ENCODE measurements at regions not wholly inside any gene's neighbourhood (a gene's known extent, or its start where the extent isn't known, plus 50 kb on each side); places are given as distances from the start of the nearest gene placed in this dataset.
"Not testable (repeated sequence)": the region's sequence is repeated elsewhere in the genome, so short reads cannot be mapped to it uniquely, and the experiment has no call there.

GRCh38 chr22:22193923-22194322 is 50.7 kb upstream of the VPREB1 start:
- Mint-ChIP-seq H3K27me3 (peaks cover 32% of the 10 kb centered on the region), H3K27ac (no peak overlapping the region), H3K36me3 (ENCODE audit: low read depth) (no peaks in the 10 kb centered on the region), H3K4me3 (no peak overlapping the region), H3K4me1 (peaks cover 3% of the 10 kb centered on the region)
- ATAC-seq (no peak), DNase-seq (no peak)
- H3K9me3 ChIP-seq (ENCODE audit: control insufficient read depth, low read length, poor library complexity, severe bottlenecking), result no peaks in the 10 kb centered on the region

GRCh38 chr22:22193462-22193861 is 51.1 kb upstream of the VPREB1 start:
- ATAC-seq; H3K4me1 Mint-ChIP-seq; H3K4me3 Mint-ChIP-seq; H3K36me3 Mint-ChIP-seq (ENCODE audit: low read depth); H3K27ac Mint-ChIP-seq; DNase-seq; H3K9me3 ChIP-seq (ENCODE audit: control insufficient read depth, low read length, poor library complexity, severe bottlenecking): not testable (repeated sequence)
- peaks cover 32% of the 10 kb centered on the region for H3K27me3 Mint-ChIP-seq

GRCh38 chr22:22193006-22193405 is 51.6 kb upstream of the VPREB1 start:
- not testable (repeated sequence) for H3K27ac Mint-ChIP-seq; H3K36me3 Mint-ChIP-seq (ENCODE audit: low read depth)

GRCh38 chr22:22189796-22190195 is 54.8 kb upstream of the VPREB1 start:
- DNase-seq; H3K36me3 Mint-ChIP-seq (ENCODE audit: low read depth); H3K4me1 Mint-ChIP-seq; ATAC-seq; H3K9me3 ChIP-seq (ENCODE audit: control insufficient read depth, low read length, poor library complexity, severe bottlenecking); H3K27ac Mint-ChIP-seq; H3K4me3 Mint-ChIP-seq: not testable (repeated sequence)
- H3K27me3 Mint-ChIP-seq, result peaks cover 38% of the 10 kb centered on the region

More at GRCh38 chr22:22193006-22193405, 51.6 kb upstream of the VPREB1 start:
- not testable (repeated sequence) for H3K4me1 Mint-ChIP-seq; H3K4me3 Mint-ChIP-seq; DNase-seq; H3K9me3 ChIP-seq (ENCODE audit: control insufficient read depth, low read length, poor library complexity, severe bottlenecking); ATAC-seq
- H3K27me3 Mint-ChIP-seq, result peaks cover 31% of the 10 kb centered on the region

GRCh38 chr22:22187863-22188262 is 56.7 kb upstream of the VPREB1 start:
- not testable (repeated sequence) for H3K27ac Mint-ChIP-seq; H3K36me3 Mint-ChIP-seq (ENCODE audit: low read depth); ATAC-seq; H3K4me3 Mint-ChIP-seq; H3K4me1 Mint-ChIP-seq; DNase-seq; H3K9me3 ChIP-seq (ENCODE audit: control insufficient read depth, low read length, poor library complexity, severe bottlenecking)
- H3K27me3 Mint-ChIP-seq, result peaks cover 57% of the 10 kb centered on the region

GRCh38 chr22:22187299-22187698 is 57.3 kb upstream of the VPREB1 start:
- no peak overlapping the region for H3K27ac Mint-ChIP-seq
- no peaks in the 10 kb centered on the region for H3K9me3 ChIP-seq (ENCODE audit: control insufficient read depth, low read length, poor library complexity, severe bottlenecking)
- ATAC-seq (no peak), DNase-seq (no peak)
- no peaks in the 10 kb centered on the region for H3K36me3 Mint-ChIP-seq (ENCODE audit: low read depth)
- peaks cover 62% of the 10 kb centered on the region for H3K27me3 Mint-ChIP-seq
- no peak overlapping the region for H3K4me3 Mint-ChIP-seq
- H3K4me1 Mint-ChIP-seq, result no peaks in the 10 kb centered on the region

- no peak overlapping the region for H3K27ac Mint-ChIP-seq
- no peak overlapping the region for H3K4me3 Mint-ChIP-seq
- H3K9me3 ChIP-seq (ENCODE audit: control insufficient read depth, low read length, poor library complexity, severe bottlenecking), result no peaks in the 10 kb centered on the region
- ATAC-seq (no peak), DNase-seq (no peak)
- peaks cover 74% of the 10 kb centered on the region for H3K27me3 Mint-ChIP-seq
- no peaks in the 10 kb centered on the region for H3K36me3 Mint-ChIP-seq (ENCODE audit: low read depth)
- no peaks in the 10 kb centered on the region for H3K4me1 Mint-ChIP-seq
Observed at GRCh38 chr22:22185844-22186499, 58.6 kb upstream of the VPREB1 start.

GRCh38 chr22:22185217-22185616 is 59.4 kb upstream of the VPREB1 start:
- DNase-seq (no peak), ATAC-seq (no peak)
- no peak overlapping the region for H3K27ac Mint-ChIP-seq
- H3K27me3 Mint-ChIP-seq, result peaks cover 81% of the 10 kb centered on the region
- H3K9me3 ChIP-seq (ENCODE audit: control insufficient read depth, low read length, poor library complexity, severe bottlenecking), result no peaks in the 10 kb centered on the region
- no peak overlapping the region for H3K4me3 Mint-ChIP-seq
- no peaks in the 10 kb centered on the region for H3K36me3 Mint-ChIP-seq (ENCODE audit: low read depth)
- H3K4me1 Mint-ChIP-seq, result no peaks in the 10 kb centered on the region

- Mint-ChIP-seq H3K36me3 (ENCODE audit: low read depth) (no peaks in the 10 kb centered on the region), H3K4me1 (no peaks in the 10 kb centered on the region), H3K27me3 (peaks cover 89% of the 10 kb centered on the region), H3K27ac (no peak overlapping the region), H3K4me3 (no peak overlapping the region)
- no peaks in the 10 kb centered on the region for H3K9me3 ChIP-seq (ENCODE audit: control insufficient read depth, low read length, poor library complexity, severe bottlenecking)
- DNase-seq, result no peak
- no peak for ATAC-seq
Observed at GRCh38 chr22:22184277-22184807, 60.2 kb upstream of the VPREB1 start.

GRCh38 chr22:22182990-22183264 is 61.7 kb upstream of the VPREB1 start:
- peaks cover 90% of the 10 kb centered on the region for H3K27me3 Mint-ChIP-seq
- no peak for ATAC-seq
- H3K27ac Mint-ChIP-seq, result no peak overlapping the region
- H3K36me3 Mint-ChIP-seq (ENCODE audit: low read depth), result no peaks in the 10 kb centered on the region
- no peak overlapping the region for H3K4me3 Mint-ChIP-seq
- no peaks in the 10 kb centered on the region for H3K9me3 ChIP-seq (ENCODE audit: control insufficient read depth, low read length, poor library complexity, severe bottlenecking)
- no peaks in the 10 kb centered on the region for H3K4me1 Mint-ChIP-seq
- no peak for DNase-seq

- H3K27me3 Mint-ChIP-seq, result peaks cover 86% of the 10 kb centered on the region
- H3K9me3 ChIP-seq (ENCODE audit: control insufficient read depth, low read length, poor library complexity, severe bottlenecking), result no peaks in the 10 kb centered on the region
- no peak for DNase-seq
- H3K36me3 Mint-ChIP-seq (ENCODE audit: low read depth), result no peaks in the 10 kb centered on the region
- no peak overlapping the region for H3K27ac Mint-ChIP-seq
- no peak for ATAC-seq
- no peak overlapping the region for H3K4me3 Mint-ChIP-seq
- H3K4me1 Mint-ChIP-seq, result no peaks in the 10 kb centered on the region
Observed at GRCh38 chr22:22182218-22182989, 62.2 kb upstream of the VPREB1 start.

- H3K9me3 ChIP-seq (ENCODE audit: control insufficient read depth, low read length, poor library complexity, severe bottlenecking), result no peaks in the 10 kb centered on the region
- Mint-ChIP-seq H3K4me3 (no peak overlapping the region), H3K4me1 (peaks cover 4% of the 10 kb centered on the region), H3K27me3 (peaks cover 85% of the 10 kb centered on the region), H3K36me3 (ENCODE audit: low read depth) (peaks cover 4% of the 10 kb centered on the region), H3K27ac (no peak overlapping the region)
- DNase-seq (no peak), ATAC-seq (no peak)
Observed at GRCh38 chr22:22181341-22181850, 63.2 kb upstream of the VPREB1 start.

GRCh38 chr22:22180738-22181285 is 63.8 kb upstream of the VPREB1 start:
- no peak for DNase-seq
- H3K4me3 Mint-ChIP-seq, result no peak overlapping the region
- H3K36me3 Mint-ChIP-seq (ENCODE audit: low read depth), result peaks cover 4% of the 10 kb centered on the region
- ATAC-seq, result no peak
- H3K9me3 ChIP-seq (ENCODE audit: control insufficient read depth, low read length, poor library complexity, severe bottlenecking), result no peaks in the 10 kb centered on the region
- H3K27ac Mint-ChIP-seq, result no peak overlapping the region
- peaks cover 4% of the 10 kb centered on the region for H3K4me1 Mint-ChIP-seq
- H3K27me3 Mint-ChIP-seq, result peaks cover 85% of the 10 kb centered on the region

Data from T-helper 17 cell (primary cell).